GM18873 (cell line): ENCODE measurements at regions not wholly inside any gene's neighbourhood (a gene's known extent, or its start where the extent isn't known, plus 50 kb on each side); places are given as distances from the start of the nearest gene placed in this dataset.
"Not testable (repeated sequence)": the region's sequence is repeated elsewhere in the genome, so short reads cannot be mapped to it uniquely, and the experiment has no call there.

Experiments
- ATAC-seq: cut with Tn5 transposase; IDR thresholded peaks from one replicate; pipeline ENCODE4 v1.9.1; 2021; ENCODE audit warnings: mild to moderate bottlenecking, moderate library complexity, moderate number of reproducible peaks; ENCODE audit not compliant: unreplicated experiment, low FRiP score

- no peak for ATAC-seq
These were observed 101.7 kb downstream of the NAA11 start for GRCh38 chr4:79223993-79224776.

- ATAC-seq = no peak
These were observed 108.8 kb downstream of the NAA11 start for GRCh38 chr4:79217025-79217424.

GRCh38 chr4:79213702-79214101 is 112.2 kb downstream of the NAA11 start:
- ATAC-seq = no peak

GRCh38 chr4:79213010-79213409 is 112.9 kb downstream of the NAA11 start:
- ATAC-seq = no peak

- no peak for ATAC-seq
These were observed 113.5 kb downstream of the NAA11 start for GRCh38 chr4:79212311-79212710.

GRCh38 chr4:79211490-79211889 is 114.4 kb downstream of the NAA11 start:
- no peak for ATAC-seq

- no peak for ATAC-seq
These were observed 115.2 kb downstream of the NAA11 start for GRCh38 chr4:79210636-79211049.

- no peak for ATAC-seq
These were observed 115.8 kb downstream of the NAA11 start for GRCh38 chr4:79209822-79210635.

GRCh38 chr4:79209081-79209480 is 116.8 kb downstream of the NAA11 start:
- ATAC-seq = no peak

GRCh38 chr4:79207281-79207680 is 118.6 kb downstream of the NAA11 start:
- no peak for ATAC-seq

- ATAC-seq = no peak
These were observed 119.2 kb downstream of the NAA11 start for GRCh38 chr4:79206660-79207059.

GRCh38 chr4:79205121-79205520 is 120.7 kb downstream of the NAA11 start:
- ATAC-seq = no peak

GRCh38 chr4:79201971-79202370 is 123.9 kb downstream of the NAA11 start:
- ATAC-seq = no peak

GRCh38 chr4:79199743-79200142 is 126.1 kb downstream of the NAA11 start:
- ATAC-seq = no peak

- ATAC-seq = no peak
These were observed 126.8 kb downstream of the NAA11 start for GRCh38 chr4:79198951-79199587.

- no peak for ATAC-seq
These were observed 128.4 kb downstream of the NAA11 start for GRCh38 chr4:79197275-79198009.

GRCh38 chr4:79191292-79191691 is 134.6 kb downstream of the NAA11 start:
- ATAC-seq = not testable (repeated sequence)

GRCh38 chr4:79185526-79186045 is 140.3 kb downstream of the NAA11 start:
- no peak for ATAC-seq

- ATAC-seq = no peak
These were observed 141.4 kb downstream of the NAA11 start for GRCh38 chr4:79184476-79184875.

- no peak for ATAC-seq
These were observed 143.7 kb downstream of the NAA11 start for GRCh38 chr4:79182209-79182608.
